ENCODE measurements at regions not wholly inside any gene's neighbourhood (a gene's known extent, or its start where the extent isn't known, plus 50 kb on each side); places are given as distances from the start of the nearest gene placed in this dataset.
"Not testable (repeated sequence)": the region's sequence is repeated elsewhere in the genome, so short reads cannot be mapped to it uniquely, and the experiment has no call there.

- DNase-seq (ENCODE audit: low spot score in 2 of 2), result no peak
- H3K9me3 Mint-ChIP-seq, result no peaks in the 10 kb centered on the region
- H3K27ac Mint-ChIP-seq, result no peak overlapping the region
- H3K36me3 Mint-ChIP-seq, result no peaks in the 10 kb centered on the region
- no peaks in the 10 kb centered on the region for H3K4me1 Mint-ChIP-seq
- H3K4me3 Mint-ChIP-seq, result no peak overlapping the region
- ATAC-seq, result no peak
Observed at GRCh38 chr18:68172842-68173549, 541.9 kb downstream of the TMX3 start.

GRCh38 chr18:68164909-68165308 lies 550.0 kb downstream of the TMX3 start:
- no peaks in the 10 kb centered on the region for H3K36me3 Mint-ChIP-seq
- H3K9me3 Mint-ChIP-seq, result peaks cover 2% of the 10 kb centered on the region
- H3K4me1 Mint-ChIP-seq, result no peaks in the 10 kb centered on the region
- no peak overlapping the region for H3K27ac Mint-ChIP-seq
- DNase-seq (ENCODE audit: low spot score in 2 of 2) (no peak), ATAC-seq (no peak)
- H3K4me3 Mint-ChIP-seq, result no peak overlapping the region

GRCh38 chr18:68153821-68154220 lies 561.1 kb downstream of the TMX3 start:
- H3K4me3 Mint-ChIP-seq; H3K9me3 Mint-ChIP-seq; H3K36me3 Mint-ChIP-seq; DNase-seq (ENCODE audit: low spot score in 2 of 2); H3K27ac Mint-ChIP-seq; H3K4me1 Mint-ChIP-seq; ATAC-seq: not testable (repeated sequence)

GRCh38 chr18:68152770-68153169 lies 562.1 kb downstream of the TMX3 start:
- DNase-seq (ENCODE audit: low spot score in 2 of 2) (no peak), ATAC-seq (peak; percentile 47)
- Mint-ChIP-seq H3K4me1 (no peaks in the 10 kb centered on the region), H3K27ac (no peak overlapping the region), H3K36me3 (no peaks in the 10 kb centered on the region), H3K4me3 (no peak overlapping the region), H3K9me3 (no peaks in the 10 kb centered on the region)

GRCh38 chr18:68150961-68151360 lies 563.9 kb downstream of the TMX3 start:
- Mint-ChIP-seq H3K9me3 (no peaks in the 10 kb centered on the region), H3K36me3 (no peaks in the 10 kb centered on the region), H3K4me1 (no peaks in the 10 kb centered on the region), H3K27ac (no peak overlapping the region), H3K4me3 (no peak overlapping the region)
- ATAC-seq (no peak), DNase-seq (ENCODE audit: low spot score in 2 of 2) (no peak)

- no peak for ATAC-seq
Observed at GRCh38 chr18:68148863-68149262, 566.0 kb downstream of the TMX3 start.

GRCh38 chr18:68147728-68148127 lies 567.2 kb downstream of the TMX3 start:
- Mint-ChIP-seq H3K36me3 (no peaks in the 10 kb centered on the region), H3K9me3 (no peaks in the 10 kb centered on the region), H3K27ac (no peak overlapping the region), H3K4me3 (no peak overlapping the region), H3K4me1 (no peaks in the 10 kb centered on the region)
- ATAC-seq (no peak), DNase-seq (ENCODE audit: low spot score in 2 of 2) (no peak)

More at GRCh38 chr18:68148863-68149262, 566.0 kb downstream of the TMX3 start:
- Mint-ChIP-seq H3K36me3 (no peaks in the 10 kb centered on the region), H3K27ac (no peak overlapping the region), H3K9me3 (no peaks in the 10 kb centered on the region), H3K4me3 (no peak overlapping the region), H3K4me1 (no peaks in the 10 kb centered on the region)
- DNase-seq (ENCODE audit: low spot score in 2 of 2), result no peak

GRCh38 chr18:68121826-68122225 lies 593.1 kb downstream of the TMX3 start:
- H3K36me3 Mint-ChIP-seq, result no peaks in the 10 kb centered on the region

GRCh38 chr18:68121308-68121707 lies 593.6 kb downstream of the TMX3 start:
- no peaks in the 10 kb centered on the region for H3K9me3 Mint-ChIP-seq
- no peaks in the 10 kb centered on the region for H3K4me1 Mint-ChIP-seq
- DNase-seq (ENCODE audit: low spot score in 2 of 2) (no peak), ATAC-seq (no peak)
- H3K4me3 Mint-ChIP-seq, result no peak overlapping the region
- no peaks in the 10 kb centered on the region for H3K36me3 Mint-ChIP-seq
- no peak overlapping the region for H3K27ac Mint-ChIP-seq

More at GRCh38 chr18:68121826-68122225, 593.1 kb downstream of the TMX3 start:
- Mint-ChIP-seq H3K9me3 (no peaks in the 10 kb centered on the region), H3K27ac (no peak overlapping the region), H3K4me1 (no peaks in the 10 kb centered on the region), H3K4me3 (no peak overlapping the region)
- no peak for ATAC-seq
- no peak for DNase-seq (ENCODE audit: low spot score in 2 of 2)

- H3K27ac Mint-ChIP-seq, result no peak overlapping the region
- no peaks in the 10 kb centered on the region for H3K9me3 Mint-ChIP-seq
- no peak for ATAC-seq
- H3K4me1 Mint-ChIP-seq, result no peaks in the 10 kb centered on the region
- DNase-seq (ENCODE audit: low spot score in 2 of 2), result no peak
- no peaks in the 10 kb centered on the region for H3K36me3 Mint-ChIP-seq
- H3K4me3 Mint-ChIP-seq, result no peak overlapping the region
Observed at GRCh38 chr18:68114989-68115388, 598.5 kb upstream of the DSEL start.

- Mint-ChIP-seq H3K4me1 (no peaks in the 10 kb centered on the region), H3K36me3 (no peaks in the 10 kb centered on the region), H3K9me3 (no peaks in the 10 kb centered on the region), H3K4me3 (no peak overlapping the region), H3K27ac (no peak overlapping the region)
- ATAC-seq (no peak), DNase-seq (ENCODE audit: low spot score in 2 of 2) (no peak)
Observed at GRCh38 chr18:68104036-68104435, 587.5 kb upstream of the DSEL start.

GRCh38 chr18:68103561-68103960 lies 587.0 kb upstream of the DSEL start:
- H3K9me3 Mint-ChIP-seq, result no peaks in the 10 kb centered on the region
- H3K27ac Mint-ChIP-seq, result no peak overlapping the region
- H3K4me1 Mint-ChIP-seq, result no peaks in the 10 kb centered on the region
- no peak for ATAC-seq
- no peak for DNase-seq (ENCODE audit: low spot score in 2 of 2)
- no peak overlapping the region for H3K4me3 Mint-ChIP-seq
- H3K36me3 Mint-ChIP-seq, result no peaks in the 10 kb centered on the region

GRCh38 chr18:68102117-68102516 lies 585.6 kb upstream of the DSEL start:
- H3K27ac Mint-ChIP-seq, result no peak overlapping the region
- no peaks in the 10 kb centered on the region for H3K4me1 Mint-ChIP-seq
- DNase-seq (ENCODE audit: low spot score in 2 of 2) (no peak), ATAC-seq (no peak)
- no peaks in the 10 kb centered on the region for H3K9me3 Mint-ChIP-seq
- no peak overlapping the region for H3K4me3 Mint-ChIP-seq
- H3K36me3 Mint-ChIP-seq, result no peaks in the 10 kb centered on the region

GRCh38 chr18:68098655-68099054 lies 582.1 kb upstream of the DSEL start:
- no peaks in the 10 kb centered on the region for H3K36me3 Mint-ChIP-seq

GRCh38 chr18:68086481-68086880 lies 570.0 kb upstream of the DSEL start:
- H3K9me3 Mint-ChIP-seq, result peaks cover 2% of the 10 kb centered on the region
- H3K36me3 Mint-ChIP-seq, result no peaks in the 10 kb centered on the region
- no peak for ATAC-seq

More at GRCh38 chr18:68098655-68099054, 582.1 kb upstream of the DSEL start:
- no peak for DNase-seq (ENCODE audit: low spot score in 2 of 2)
- H3K9me3 Mint-ChIP-seq, result no peaks in the 10 kb centered on the region
- no peak for ATAC-seq
- no peak overlapping the region for H3K27ac Mint-ChIP-seq
- no peak overlapping the region for H3K4me3 Mint-ChIP-seq
- H3K4me1 Mint-ChIP-seq, result no peaks in the 10 kb centered on the region

GRCh38 chr18:68085251-68085650 lies 568.7 kb upstream of the DSEL start:
- Mint-ChIP-seq H3K4me1 (no peaks in the 10 kb centered on the region), H3K27ac (no peak overlapping the region), H3K4me3 (no peak overlapping the region), H3K9me3 (peaks cover 2% of the 10 kb centered on the region), H3K36me3 (no peaks in the 10 kb centered on the region)
- DNase-seq (ENCODE audit: low spot score in 2 of 2), result no peak
- no peak for ATAC-seq

More at GRCh38 chr18:68086481-68086880, 570.0 kb upstream of the DSEL start:
- Mint-ChIP-seq H3K4me1 (no peaks in the 10 kb centered on the region), H3K27ac (no peak overlapping the region), H3K4me3 (no peak overlapping the region)
- DNase-seq (ENCODE audit: low spot score in 2 of 2), result no peak
